Spinal cord (tissue), 9 donors: ENCODE measurements at regions not wholly inside any gene's neighbourhood (a gene's known extent, or its start where the extent isn't known, plus 50 kb on each side); places are given as distances from the start of the nearest gene placed in this dataset.

Source experiments
- DNase-seq, 6 donors: peaks; one replicate each; pipeline versions ENCODE4 v3.0.0 to v3.0.0-alpha.2; 2013 to 2015; ENCODE audit warnings: low spot score in 6 of 6, low read depth in 4 of 6
- H3K27ac ChIP-seq: one replicate; pipeline ENCODE4 v1.5.1; 2013; ENCODE audit warnings: low read depth, low read length, control low read depth
- H3K27me3 ChIP-seq: one replicate; pipeline ENCODE4 v1.6.1; 2013; ENCODE audit warnings: low read length; ENCODE audit not compliant: control insufficient read depth, insufficient read depth
- H3K36me3 ChIP-seq: one replicate; pipeline ENCODE4 v1.6.1; 2013; ENCODE audit warnings: low read length; ENCODE audit not compliant: control insufficient read depth, insufficient read depth
- H3K4me1 ChIP-seq: one replicate; pipeline ENCODE4 v1.6.1; 2013; ENCODE audit warnings: low read length; ENCODE audit not compliant: control insufficient read depth, insufficient read depth
- H3K4me3 ChIP-seq: one replicate; pipeline ENCODE4 v1.5.1; 2013; ENCODE audit warnings: low read depth, low read length, control low read depth
- H3K9me3 ChIP-seq: one replicate; pipeline ENCODE4 v1.6.1; 2013; ENCODE audit warnings: low read length; ENCODE audit not compliant: control insufficient read depth, insufficient read depth
- WGBS: methylation state at CpG from one replicate; pipeline ENCODE4 v1.1.5; 2013; ENCODE audit warnings: missing lambda C conversion rate; ENCODE audit not compliant: insufficient coverage; 5-methylcytosine and 5-hydroxymethylcytosine counted together
- donor health status: healthy.

GRCh38 chrX:36436361-36436760, 516.8 kb downstream of the CFAP47 start:
- WGBS = 77% methylated on average over 3 of the region's 3 CpGs
- no peaks in the 10 kb centered on the region for H3K9me3 ChIP-seq
- no peaks in the 10 kb centered on the region for H3K36me3 ChIP-seq
- no peak overlapping the region for H3K27ac ChIP-seq
- no peaks in the 10 kb centered on the region for H3K4me1 ChIP-seq
- no peak overlapping the region for H3K4me3 ChIP-seq
- H3K27me3 ChIP-seq = no peaks in the 10 kb centered on the region
- peak in 2 of 6 donors; percentile 6 to 11 for DNase-seq

GRCh38 chrX:36443007-36443406, 523.5 kb downstream of the CFAP47 start:
- H3K9me3 ChIP-seq = no peaks in the 10 kb centered on the region
- WGBS = 73% methylated on average over 2 of the region's 3 CpGs
- no peak overlapping the region for H3K4me3 ChIP-seq
- H3K27ac ChIP-seq = no peak overlapping the region
- no peak for DNase-seq
- H3K4me1 ChIP-seq = no peaks in the 10 kb centered on the region
- no peaks in the 10 kb centered on the region for H3K36me3 ChIP-seq
- no peaks in the 10 kb centered on the region for H3K27me3 ChIP-seq

- Histone ChIP-seq H3K9me3 (no peaks in the 10 kb centered on the region), H3K4me1 (no peaks in the 10 kb centered on the region), H3K36me3 (no peaks in the 10 kb centered on the region), H3K27ac (no peak overlapping the region), H3K27me3 (no peaks in the 10 kb centered on the region), H3K4me3 (no peak overlapping the region)
- WGBS = no CpG with 5 or more reads among the region's 1 CpG
- peak in 1 of 6 donors; percentile 30 for DNase-seq
These were observed 526.0 kb downstream of the CFAP47 start for GRCh38 chrX:36445566-36445965.

- Histone ChIP-seq H3K27ac (no peak overlapping the region), H3K27me3 (no peaks in the 10 kb centered on the region), H3K9me3 (no peaks in the 10 kb centered on the region), H3K36me3 (no peaks in the 10 kb centered on the region), H3K4me1 (no peaks in the 10 kb centered on the region), H3K4me3 (no peak overlapping the region)
- DNase-seq = no peak
These were observed 542.6 kb downstream of the CFAP47 start for GRCh38 chrX:36462142-36462541.

- no peak for DNase-seq
- H3K4me3 ChIP-seq = no peak overlapping the region
- no peaks in the 10 kb centered on the region for H3K4me1 ChIP-seq
- no peaks in the 10 kb centered on the region for H3K36me3 ChIP-seq
- no CpG with 5 or more reads among the region's 1 CpG for WGBS
- no peak overlapping the region for H3K27ac ChIP-seq
- H3K9me3 ChIP-seq = no peaks in the 10 kb centered on the region
- no peaks in the 10 kb centered on the region for H3K27me3 ChIP-seq
These were observed 527.6 kb upstream of the FAM47C start for GRCh38 chrX:36480441-36480990.

- H3K27me3 ChIP-seq = no peaks in the 10 kb centered on the region
- H3K4me3 ChIP-seq = no peak overlapping the region
- DNase-seq = no peak
- 82% methylated on average over 2 of the region's 8 CpGs for WGBS
- no peaks in the 10 kb centered on the region for H3K36me3 ChIP-seq
- H3K27ac ChIP-seq = no peak overlapping the region
- peaks cover 2% of the 10 kb centered on the region for H3K9me3 ChIP-seq
- no peaks in the 10 kb centered on the region for H3K4me1 ChIP-seq
These were observed 506.9 kb upstream of the FAM47C start for GRCh38 chrX:36501169-36501702.

GRCh38 chrX:36504625-36505024, 503.5 kb upstream of the FAM47C start:
- H3K27me3 ChIP-seq = no peaks in the 10 kb centered on the region
- H3K9me3 ChIP-seq = peaks cover 12% of the 10 kb centered on the region
- DNase-seq = peak in 1 of 6 donors; percentile 37
- no peaks in the 10 kb centered on the region for H3K4me1 ChIP-seq
- H3K4me3 ChIP-seq = no peak overlapping the region
- H3K27ac ChIP-seq = no peak overlapping the region
- H3K36me3 ChIP-seq = no peaks in the 10 kb centered on the region

- WGBS = 33% methylated on average over 1 of the region's 1 CpG
- no peaks in the 10 kb centered on the region for H3K36me3 ChIP-seq
- no peaks in the 10 kb centered on the region for H3K4me1 ChIP-seq
- no peak for DNase-seq
- no peak overlapping the region for H3K27ac ChIP-seq
- H3K4me3 ChIP-seq = no peak overlapping the region
- H3K9me3 ChIP-seq = peaks cover 9% of the 10 kb centered on the region
- H3K27me3 ChIP-seq = no peaks in the 10 kb centered on the region
These were observed 500.1 kb upstream of the FAM47C start for GRCh38 chrX:36508042-36508441.

- Histone ChIP-seq H3K4me1 (no peaks in the 10 kb centered on the region), H3K9me3 (peaks cover 12% of the 10 kb centered on the region), H3K36me3 (no peaks in the 10 kb centered on the region), H3K4me3 (no peak overlapping the region), H3K27ac (no peak overlapping the region), H3K27me3 (no peaks in the 10 kb centered on the region)
- DNase-seq = peak in 1 of 6 donors; percentile 1
These were observed 497.4 kb upstream of the FAM47C start for GRCh38 chrX:36510736-36511135.

GRCh38 chrX:36528661-36529060, 479.5 kb upstream of the FAM47C start:
- DNase-seq = peak in 2 of 6 donors; percentile 40 to 50
- Histone ChIP-seq H3K9me3 (no peaks in the 10 kb centered on the region), H3K4me1 (no peaks in the 10 kb centered on the region), H3K27ac (no peak overlapping the region), H3K27me3 (no peaks in the 10 kb centered on the region), H3K36me3 (no peaks in the 10 kb centered on the region), H3K4me3 (no peak overlapping the region)
- no CpG with 5 or more reads among the region's 1 CpG for WGBS
